ELR (cell line): ENCODE measurements at regions not wholly inside any gene's neighbourhood (a gene's known extent, or its start where the extent isn't known, plus 50 kb on each side); places are given as distances from the start of the nearest gene placed in this dataset.
A peak's percentile ranks its signal among the peaks of the same experiment; 100 is the strongest.

Source experiments
- DNase-seq: peaks from one replicate; pipeline ENCODE4 v3.0.0-alpha.2; 2015; ENCODE audit warnings: low read depth

DNA sequence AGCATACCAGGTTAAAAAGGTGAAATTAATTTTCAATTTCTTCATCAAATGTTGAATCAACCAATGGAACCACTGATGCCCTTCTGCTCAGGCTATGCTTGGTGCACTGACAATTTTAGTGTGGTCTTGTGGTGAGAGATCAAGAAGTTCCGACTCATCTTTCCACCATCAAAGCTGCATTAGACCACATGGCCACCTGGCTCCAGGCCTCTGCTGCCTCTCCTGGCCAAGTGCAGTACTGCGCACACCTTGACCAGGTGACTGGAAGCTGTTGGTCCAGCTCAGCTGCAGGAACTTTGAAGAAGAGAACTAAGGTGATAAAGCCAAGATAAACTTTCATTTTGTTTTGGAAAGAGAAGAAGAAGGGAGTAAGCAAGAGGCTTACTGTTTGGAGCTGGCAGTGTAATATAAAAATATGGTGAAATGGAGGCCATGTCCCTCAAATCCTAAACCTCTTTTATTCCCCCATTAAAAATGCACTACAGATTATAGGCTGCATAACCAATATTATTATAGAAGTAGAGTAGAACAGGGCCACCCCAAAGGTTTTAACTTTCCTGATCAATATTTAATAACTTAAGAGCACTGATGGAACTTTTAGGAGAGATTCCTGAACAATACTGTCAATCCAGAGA, 315.5 kb upstream of the C9orf72 start:
- peak; percentile 10 for DNase-seq

DNA sequence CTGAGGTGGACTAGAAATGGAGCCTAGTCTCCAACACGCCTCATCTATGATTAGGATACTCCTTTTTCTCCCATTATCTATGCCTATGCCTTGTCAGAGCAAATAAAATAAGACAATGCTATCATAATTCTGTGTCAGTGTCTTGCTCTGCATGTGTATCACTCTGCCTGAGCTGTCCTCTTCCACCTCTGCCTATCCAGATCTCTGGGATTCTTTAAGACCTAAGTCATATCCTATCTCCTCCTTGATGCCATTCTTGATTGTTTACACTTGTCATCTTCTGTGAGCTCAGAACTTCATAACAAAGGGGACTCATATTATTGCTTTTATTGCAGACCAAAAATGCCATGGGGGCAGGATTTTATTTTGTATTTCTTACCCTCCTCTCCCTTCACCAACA, 351.2 kb upstream of the C9orf72 start:
- no peak for DNase-seq

DNA sequence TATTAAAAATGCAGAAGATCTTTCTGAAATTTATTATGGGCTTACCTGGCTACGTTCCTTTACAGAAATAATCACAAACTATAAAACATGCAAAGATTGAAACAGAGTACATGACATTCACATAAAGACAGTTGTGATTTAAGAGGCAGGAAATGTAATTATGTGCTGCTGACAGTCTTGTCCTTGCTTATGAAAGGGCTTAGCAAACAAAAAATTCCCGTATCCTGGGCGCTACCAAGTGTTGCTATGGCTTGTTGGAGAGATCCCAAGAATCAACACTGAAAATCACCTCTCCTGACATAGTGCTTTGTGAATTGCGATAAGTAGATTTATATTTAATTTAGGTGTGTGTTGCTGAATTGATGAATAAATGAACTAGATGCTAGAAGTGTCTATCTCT, 352.5 kb upstream of the C9orf72 start:
- no peak for DNase-seq

DNA sequence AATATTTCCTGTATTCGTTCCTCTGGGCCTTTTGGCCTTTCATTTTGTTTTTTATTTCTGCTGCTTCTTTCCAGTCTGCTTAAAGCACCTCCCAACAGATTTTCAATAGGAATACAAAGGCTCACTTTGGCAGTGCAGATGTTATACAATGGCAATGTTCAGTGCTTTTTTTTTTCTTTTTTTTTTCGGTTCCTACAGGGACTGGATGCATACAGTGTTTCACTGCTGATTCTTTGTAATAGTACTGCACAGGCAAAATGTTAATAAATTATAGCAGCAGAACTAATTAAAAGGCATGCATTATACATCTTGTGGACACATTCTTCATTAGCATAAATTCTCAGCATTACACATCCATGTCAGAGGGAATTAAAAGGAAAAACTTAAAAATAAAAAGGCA, 356.6 kb upstream of the C9orf72 start:
- no peak for DNase-seq

DNA sequence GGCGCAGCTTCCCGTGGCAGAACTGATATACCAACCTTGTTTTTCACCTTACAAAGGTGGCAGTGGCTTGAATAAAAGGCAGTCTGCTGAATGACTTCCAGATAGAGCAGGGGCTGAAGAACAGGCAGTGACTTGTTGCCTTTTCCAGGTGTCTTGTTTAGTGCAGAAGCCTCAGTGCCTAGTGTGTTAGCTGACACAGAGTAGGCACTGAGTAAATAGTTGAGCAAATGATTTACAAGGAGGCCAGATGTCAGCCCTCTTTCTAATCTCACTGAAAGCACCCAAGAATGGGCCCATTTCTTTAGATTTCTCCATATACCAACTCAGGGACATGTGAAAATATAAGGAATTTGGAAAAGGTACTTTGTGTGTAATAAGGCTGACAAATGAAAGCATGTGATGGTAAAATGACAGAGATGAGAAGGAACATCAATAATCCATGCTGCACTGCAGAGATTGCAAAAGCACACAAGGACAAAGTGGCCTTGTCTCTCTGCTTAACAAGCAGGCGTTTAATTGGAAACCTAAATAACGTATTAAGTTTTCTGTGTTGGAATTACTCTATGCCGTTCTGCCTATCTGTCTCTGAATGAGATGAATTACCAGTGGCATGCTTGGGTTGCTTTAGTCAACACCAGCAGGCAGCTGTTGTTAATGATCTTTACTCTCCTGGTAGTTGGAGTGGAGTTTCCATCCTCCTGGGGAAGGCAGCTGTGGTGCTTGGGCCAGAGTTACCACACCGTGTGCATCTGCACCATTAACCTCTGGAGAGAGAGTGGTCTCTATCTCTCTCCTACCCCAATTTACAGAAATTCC, 360.1 kb upstream of the C9orf72 start:
- no peak for DNase-seq

DNA sequence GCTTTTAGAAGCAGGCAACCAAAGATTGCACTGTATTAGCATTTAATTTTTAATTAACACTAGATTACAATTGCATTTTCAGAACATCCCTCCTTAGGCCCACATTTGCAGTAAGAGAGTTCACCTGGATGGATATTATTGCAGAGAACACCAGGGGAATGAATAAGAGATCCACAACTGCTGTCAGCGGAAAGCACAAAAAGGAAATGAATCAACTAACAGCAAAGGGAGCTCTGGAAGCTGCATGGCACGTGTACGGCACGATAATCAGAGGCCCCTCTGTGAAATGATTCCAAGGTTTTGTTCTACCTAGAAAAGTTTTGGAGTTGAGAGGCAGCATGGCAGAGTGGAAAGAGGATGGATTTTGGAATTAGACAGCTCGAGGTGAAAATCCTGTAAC, 361.2 kb upstream of the C9orf72 start:
- no peak for DNase-seq

DNA sequence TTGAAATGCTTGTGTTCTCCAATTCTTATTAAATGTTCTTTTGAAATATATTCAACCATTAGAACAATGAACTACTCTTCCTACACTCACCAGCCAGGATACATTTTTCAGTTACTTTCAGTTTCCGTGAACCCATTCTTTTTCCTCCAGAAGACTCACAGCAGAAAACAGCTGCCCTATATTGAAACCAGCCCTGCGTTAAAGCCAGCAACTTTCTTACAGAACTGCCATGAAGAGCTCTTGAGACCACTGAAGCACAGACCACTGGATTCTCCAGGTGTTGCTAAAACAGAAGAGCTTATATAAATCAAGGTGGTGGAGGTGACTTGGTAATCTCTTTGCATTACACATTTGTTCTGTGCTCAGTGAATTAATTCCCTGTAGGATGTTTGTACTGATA, 365.9 kb upstream of the C9orf72 start:
- DNase-seq = no peak

DNA sequence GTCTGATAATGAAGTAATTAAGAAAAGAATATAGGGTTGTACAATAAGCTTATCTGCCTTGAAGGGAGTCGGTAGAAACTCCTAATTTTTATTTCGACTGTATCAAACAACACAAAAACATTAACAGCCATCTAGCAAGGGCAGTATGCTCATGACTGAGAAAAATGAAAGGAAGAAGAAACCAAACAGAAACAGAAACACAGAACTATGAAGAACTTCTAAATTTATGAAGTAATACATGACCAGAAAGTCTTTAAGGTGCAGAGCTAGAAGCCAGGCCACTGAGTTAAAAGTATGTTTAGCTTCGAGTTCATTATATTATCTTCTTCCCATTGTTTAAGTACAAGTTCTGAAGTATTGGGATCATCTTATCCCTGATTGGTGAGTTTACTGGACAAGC, 367.3 kb upstream of the C9orf72 start:
- no peak for DNase-seq

DNA sequence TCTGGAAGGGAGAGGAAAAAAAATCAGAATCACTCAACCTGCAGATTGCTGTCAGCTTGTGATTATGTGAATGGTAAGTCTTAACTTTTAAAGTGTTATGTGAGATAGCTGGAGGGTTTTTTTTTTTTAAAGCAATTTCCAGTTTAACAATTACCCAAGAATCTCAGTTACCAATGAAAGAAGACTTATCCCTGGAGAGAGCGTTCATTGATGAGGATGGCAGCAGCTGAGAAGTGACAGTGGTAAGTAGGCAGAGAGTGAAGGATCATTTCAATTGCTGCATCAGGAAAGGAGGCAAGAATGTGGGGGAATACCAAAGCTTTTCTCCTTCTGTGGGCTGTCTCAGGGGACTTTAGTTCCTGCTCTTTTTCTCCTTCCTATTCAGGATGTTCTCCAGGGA, 370.2 kb upstream of the C9orf72 start:
- DNase-seq = no peak

DNA sequence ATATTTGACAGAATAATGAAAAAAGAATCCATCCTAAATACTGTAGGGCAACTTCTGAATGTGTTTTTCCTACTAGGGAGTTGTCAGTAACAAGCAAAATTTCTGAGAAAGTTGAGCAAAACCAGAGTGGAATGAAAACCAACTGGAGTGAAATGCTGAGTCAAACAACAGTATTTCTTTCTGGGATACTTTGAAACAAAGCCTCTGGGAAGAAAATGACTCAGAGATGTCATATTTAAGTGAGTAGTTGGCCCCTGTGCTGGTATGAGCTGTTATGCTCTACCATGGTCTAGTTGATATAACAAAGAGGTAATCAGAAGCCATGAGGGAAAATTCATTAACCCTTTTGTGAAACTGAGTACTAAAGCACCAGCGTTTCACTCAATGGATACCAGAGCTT, 372.1 kb upstream of the C9orf72 start:
- DNase-seq = no peak

DNA sequence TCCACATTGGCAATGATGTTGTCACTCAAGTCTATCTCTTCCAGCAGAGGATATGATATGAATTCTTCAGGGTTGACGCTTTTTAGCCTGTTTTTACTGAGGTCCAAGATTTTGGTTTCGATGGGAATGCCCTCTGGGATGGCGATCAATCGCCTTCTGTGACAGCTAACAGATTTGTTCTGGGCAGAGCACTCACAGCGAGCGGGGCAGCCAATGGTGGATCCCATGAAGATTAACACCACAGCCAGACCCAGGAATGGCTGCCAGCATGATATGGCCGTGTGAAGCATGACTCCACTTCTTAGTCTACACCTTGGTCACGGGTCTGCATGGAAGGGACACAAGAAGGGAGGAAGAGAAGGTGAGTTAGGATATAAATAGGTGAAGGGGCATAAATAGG, 377.1 kb upstream of the C9orf72 start:
- no peak for DNase-seq

DNA sequence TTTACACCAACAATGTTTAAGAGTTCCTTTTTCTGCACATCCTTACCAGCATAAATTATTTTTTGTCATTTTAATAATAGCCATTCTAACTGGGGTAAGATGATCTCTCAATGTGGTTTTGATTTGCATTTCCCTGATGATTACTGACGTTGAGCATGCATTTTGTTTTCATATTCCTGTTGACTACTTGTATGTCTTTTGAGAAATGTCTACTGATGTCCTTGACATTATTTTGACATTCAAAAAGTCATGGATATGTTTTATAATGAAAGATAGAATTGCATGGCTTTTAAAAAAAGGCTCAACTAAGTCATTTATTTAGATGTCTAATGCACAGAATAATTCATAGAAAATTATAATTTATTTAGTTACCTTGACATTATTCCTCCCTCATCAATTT, 381.6 kb upstream of the C9orf72 start:
- DNase-seq = no peak

DNA sequence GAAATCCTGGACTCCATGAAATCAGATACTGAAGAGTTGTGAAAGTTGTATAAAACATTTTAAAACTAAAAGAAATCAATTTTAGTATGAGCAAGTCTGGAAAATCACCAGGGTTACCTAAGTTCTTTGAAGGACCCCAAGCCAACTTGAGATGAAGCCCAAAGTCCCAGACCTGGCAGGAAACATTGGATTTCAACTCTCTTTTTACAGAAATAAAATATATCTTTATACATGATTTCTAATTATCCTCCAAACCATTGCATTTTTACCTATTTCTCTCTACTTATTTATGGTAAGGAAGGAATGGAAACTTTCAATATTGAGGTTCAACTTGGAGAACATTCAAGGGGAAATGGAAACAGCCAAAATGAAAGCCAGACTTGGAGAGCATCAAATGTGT, 390.6 kb upstream of the C9orf72 start:
- DNase-seq = no peak

DNA sequence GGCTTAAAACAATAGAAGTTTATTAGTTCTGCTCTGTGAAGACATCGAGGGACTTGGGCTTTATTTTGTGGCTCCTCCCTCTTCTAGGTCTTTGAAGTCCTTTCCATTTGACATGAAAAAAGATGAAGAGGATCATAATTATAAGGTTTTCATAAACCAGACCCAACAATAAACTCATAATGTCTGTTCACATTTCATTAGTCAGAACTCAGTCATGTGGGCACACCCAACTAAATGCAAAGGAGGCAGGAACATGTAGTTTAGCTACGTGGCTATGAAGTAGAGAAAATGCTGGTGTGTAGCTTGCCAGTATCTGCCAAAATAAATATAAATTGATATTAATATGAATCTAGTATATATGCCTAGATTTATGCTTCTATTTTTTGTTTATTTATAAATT, 393.9 kb upstream of the C9orf72 start:
- DNase-seq = no peak

DNA sequence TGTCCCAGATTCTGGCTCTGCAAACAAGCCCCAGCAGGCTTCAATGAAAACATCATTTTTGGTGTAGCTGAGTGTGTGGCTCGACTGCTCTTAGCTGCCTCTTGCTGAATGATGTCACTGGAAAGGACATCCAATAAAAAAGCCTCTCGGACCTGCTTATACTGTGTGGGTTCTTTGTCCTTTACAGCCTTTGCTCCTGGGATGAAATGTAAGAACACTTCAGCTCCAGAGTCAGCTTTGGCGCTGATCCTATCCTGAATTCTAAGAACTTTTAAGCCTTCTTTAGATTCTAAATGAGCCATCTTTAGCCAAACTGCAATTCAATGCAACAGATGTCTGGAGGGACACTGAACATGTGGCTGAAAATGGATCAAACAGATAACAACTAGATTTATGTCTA, 404.6 kb upstream of the C9orf72 start:
- no peak for DNase-seq

DNA sequence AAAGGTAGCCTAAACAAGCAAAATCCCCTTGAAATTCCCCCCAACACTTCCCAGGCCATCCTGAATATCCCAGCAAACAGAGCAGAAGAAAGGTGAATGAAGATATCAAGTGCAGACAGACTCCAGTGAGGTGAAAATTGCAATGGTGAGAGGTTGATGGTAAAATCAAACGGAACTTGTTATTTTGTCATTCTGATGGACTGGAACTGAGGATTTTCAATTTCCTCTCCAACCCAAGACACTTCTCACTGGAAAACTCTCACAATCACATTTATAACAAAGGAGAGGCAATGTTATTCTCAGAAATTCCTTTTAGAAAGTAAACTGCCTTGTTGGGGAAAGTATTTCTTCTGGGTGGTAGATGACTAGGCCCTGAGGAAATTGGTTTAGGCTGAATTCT, 412.4 kb upstream of the C9orf72 start:
- DNase-seq = no peak

DNA sequence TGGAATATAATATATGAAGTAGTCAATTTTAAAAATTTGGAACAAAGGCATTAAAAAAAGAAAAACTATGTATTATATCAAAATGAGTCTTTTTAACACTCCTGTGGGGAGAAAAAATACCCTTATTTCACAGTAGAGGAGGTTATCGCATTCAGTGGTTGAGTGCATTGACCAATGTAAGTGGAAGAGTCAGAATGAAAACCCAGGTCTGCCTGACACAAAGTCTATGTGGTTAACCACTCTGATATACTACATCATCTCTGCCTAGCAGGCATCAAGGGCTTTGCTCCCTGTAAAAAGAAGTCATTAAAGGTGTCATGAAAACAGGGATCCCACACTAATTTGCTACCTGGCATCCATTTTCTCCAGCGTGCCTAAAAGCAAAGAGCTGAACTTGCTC, 417.2 kb upstream of the C9orf72 start:
- DNase-seq = no peak

DNA sequence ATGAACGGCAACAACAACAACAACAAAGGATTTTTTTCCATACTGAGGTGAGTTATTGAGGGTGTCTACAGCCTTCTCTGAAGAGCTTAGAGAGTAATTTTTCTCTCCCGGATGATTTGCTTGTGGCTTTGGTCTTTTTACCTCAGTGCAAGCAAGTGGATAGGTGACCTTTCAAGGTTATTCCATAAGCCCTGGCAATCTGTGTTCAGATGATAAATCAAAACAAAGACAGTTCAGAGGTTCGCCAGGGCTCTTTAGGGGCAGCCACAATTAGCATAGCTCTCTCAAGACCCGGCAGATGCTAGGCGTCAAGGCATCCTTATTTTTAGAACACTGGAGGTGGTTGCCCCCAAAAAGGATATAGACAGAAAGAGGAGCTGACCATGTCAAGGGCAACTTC, 417.9 kb upstream of the C9orf72 start:
- no peak for DNase-seq

DNA sequence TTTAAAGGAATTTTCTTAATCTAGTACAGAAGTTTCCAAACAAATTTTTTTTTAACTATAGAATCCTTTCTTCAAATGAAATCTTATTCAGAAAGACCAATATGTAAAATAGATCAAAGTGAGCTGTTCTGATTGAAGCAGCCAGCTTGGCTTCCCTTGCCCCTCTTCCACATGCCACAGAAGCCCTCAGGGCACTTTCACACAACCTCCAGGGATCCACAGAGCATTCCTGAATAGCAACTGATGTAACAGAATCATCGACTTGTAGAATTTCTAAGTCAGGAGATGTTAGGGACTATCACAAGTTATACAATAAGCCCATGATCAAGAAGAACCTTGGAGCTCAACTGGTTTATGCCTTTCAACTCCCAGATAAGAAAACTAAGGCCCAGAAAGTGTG, 427.8 kb upstream of the C9orf72 start:
- DNase-seq = no peak

DNA sequence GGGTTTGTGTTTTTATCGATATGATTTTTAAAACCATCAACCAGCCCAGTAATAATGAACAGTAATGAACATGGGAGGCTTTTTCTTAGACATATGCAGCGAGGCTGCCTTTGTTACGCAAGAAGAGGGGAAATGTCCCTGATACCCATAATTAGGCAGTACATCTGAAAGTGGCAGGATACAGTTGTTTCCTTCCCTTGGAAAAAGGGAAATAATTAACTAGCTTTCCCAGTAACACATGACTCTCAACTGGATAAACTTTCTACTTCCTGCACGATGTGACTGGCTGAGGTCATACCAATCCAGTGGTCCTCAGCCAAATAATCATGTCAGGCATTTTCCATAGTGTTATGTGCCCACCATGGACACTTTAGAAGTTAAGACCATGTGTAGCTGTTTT, 431.6 kb upstream of the C9orf72 start:
- no peak for DNase-seq

DNA sequence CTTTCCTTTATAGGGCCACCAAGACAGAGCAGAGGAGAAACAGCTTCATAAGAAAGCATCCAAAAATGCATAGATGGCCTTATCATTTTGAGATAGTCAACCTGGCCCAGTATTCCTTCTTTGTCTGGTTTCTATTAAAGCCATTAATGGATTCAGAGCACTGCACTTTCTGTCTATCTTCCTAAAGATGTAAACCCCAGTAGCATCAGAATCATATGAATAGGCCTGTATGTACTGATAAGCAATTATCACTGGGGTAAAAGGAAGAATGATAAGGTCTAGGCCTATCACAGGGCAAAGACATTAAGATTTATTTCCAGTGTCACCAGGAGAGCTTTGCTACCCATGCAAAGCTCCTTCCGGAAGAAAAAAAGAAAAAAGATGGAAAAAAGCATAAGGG, 432.5 kb upstream of the C9orf72 start:
- no peak for DNase-seq

DNA sequence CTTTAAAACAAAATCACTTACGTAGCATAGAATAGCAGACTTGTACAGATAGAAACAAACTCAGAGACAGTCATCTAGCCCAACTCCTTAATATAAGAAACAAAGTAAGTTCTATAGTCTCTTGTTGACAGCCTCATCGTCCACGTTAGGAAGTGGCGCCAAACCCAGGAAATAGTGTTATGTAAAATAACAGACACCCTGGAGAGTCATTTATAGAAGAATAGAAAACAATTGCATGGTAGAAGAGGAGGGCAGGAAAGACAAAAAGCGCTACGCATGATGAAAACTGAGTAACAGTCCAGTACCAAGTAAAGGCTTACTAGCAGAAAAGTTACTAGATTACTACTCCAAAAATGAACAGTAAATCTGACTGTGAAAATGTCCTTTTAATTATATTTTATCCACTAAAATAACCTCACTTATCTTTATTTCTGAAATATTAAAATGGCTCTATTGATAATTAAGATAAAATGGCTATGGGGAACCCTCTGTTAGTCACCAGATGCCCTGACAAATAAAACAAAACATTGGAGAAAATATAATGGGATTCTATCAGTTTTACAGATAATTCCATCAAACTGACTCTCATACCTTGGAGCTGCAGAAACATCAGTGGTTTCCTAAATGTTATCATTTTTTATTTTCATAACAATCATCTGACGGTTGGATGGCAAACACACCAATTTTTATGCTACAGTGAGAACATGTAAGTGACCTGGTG, 434.0 kb upstream of the C9orf72 start:
- no peak for DNase-seq

DNA sequence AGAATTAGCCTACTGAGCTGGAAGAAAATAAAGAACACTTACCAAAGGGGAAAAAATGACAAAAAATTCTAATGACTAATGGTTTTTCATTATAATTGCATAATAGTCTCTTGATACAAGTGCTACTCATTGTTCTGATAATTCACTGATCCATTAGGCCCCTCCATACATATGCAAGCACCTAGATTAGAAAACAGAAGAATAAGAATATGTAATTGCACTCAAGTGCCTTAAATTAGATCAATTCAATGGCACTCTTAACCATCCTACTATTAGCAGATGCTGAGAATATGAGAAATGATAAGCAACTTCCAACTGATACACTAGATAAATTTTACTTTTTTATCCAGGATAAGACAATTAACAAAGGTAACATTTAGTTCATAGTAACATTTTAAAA, 440.9 kb upstream of the C9orf72 start:
- no peak for DNase-seq
